ENCODE measurements at regions not wholly inside any gene's neighbourhood (a gene's known extent, or its start where the extent isn't known, plus 50 kb on each side); places are given as distances from the start of the nearest gene placed in this dataset.

DNA sequence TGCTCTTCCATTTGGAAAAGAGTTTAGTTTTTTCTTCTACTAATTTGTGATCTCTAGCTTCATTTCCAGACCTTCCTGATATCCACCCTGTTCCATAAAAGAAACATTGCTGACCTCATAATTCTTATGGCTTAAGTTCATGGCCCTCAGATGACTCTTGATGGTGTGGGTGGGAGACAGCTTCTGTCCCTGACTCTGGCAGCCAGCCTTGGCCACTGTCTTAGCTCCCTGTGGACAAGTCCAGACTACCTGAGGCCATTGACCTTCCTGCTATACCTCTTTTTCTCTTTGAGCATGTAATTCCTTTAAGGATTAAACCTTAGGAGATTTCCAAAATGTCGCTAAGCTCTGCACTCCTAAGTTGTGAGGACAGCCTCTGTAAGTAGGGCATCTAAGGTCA, 101.1 kb upstream of the DAP start:
- TF ChIP-seq, protein P1, sequence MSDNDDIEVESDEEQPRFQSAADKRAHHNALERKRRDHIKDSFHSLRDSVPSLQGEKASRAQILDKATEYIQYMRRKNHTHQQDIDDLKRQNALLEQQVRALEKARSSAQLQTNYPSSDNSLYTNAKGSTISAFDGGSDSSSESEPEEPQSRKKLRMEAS (IDR thresholded peaks at IDR 0.05; ENCODE audit: low read depth, low read length), result no peak
- no peak for TF ChIP-seq POLR2A (IDR thresholded peaks at IDR 0.05; ENCODE audit: extremely low read depth, insufficient read length)
